GM12878 (cell line): ENCODE measurements at regions not wholly inside any gene's neighbourhood (a gene's known extent, or its start where the extent isn't known, plus 50 kb on each side); places are given as distances from the start of the nearest gene placed in this dataset.

Source experiments
- ATF2 ChIP-seq: IDR thresholded peaks from 2 replicates; pipeline ENCODE4 v1.6.1; 2012; ENCODE audit warnings: low read length, inconsistent platforms
- BACH1 ChIP-seq: fragments of 450-650 bp; IDR thresholded peaks from 2 replicates; pipeline ENCODE4 v1.6.1; 2017; ENCODE audit warnings: mild to moderate bottlenecking, borderline replicate concordance
- BCLAF1 ChIP-seq: fragments of 450-650 bp; IDR thresholded peaks from 2 replicates; pipeline ENCODE4 v1.6.1; 2017; ENCODE audit warnings: antibody characterized with exemption, mild to moderate bottlenecking, moderate library complexity
- BRCA1 ChIP-seq: IDR thresholded peaks from 2 replicates; pipeline ENCODE4 v1.6.1; 2011; ENCODE audit warnings: low read depth, low read length, improper control_type of control experiment
- CHD4 ChIP-seq: fragments of 200-600 bp; sonication (generic); IDR thresholded peaks from 2 replicates; pipeline ENCODE4 v1.6.1; 2016; ENCODE audit warnings: mild to moderate bottlenecking
- EED ChIP-seq: sonication (generic); IDR thresholded peaks from 2 replicates; pipeline ENCODE4 v1.6.1; 2016; ENCODE audit warnings: antibody characterized with exemption, low read depth
- ELK1 ChIP-seq: IDR thresholded peaks from 2 replicates; pipeline ENCODE4 v1.6.1; 2012; ENCODE audit warnings: low read depth, low read length, improper control_type of control experiment
- ESRRA ChIP-seq: IDR thresholded peaks from 2 replicates; pipeline ENCODE4 v1.6.1; 2012; ENCODE audit warnings: mild to moderate bottlenecking, low read length, improper control_type of control experiment
- EZH2 ChIP-seq: IDR thresholded peaks from 2 replicates; pipeline ENCODE4 v1.6.1; 2012; ENCODE audit warnings: low read depth, mild to moderate bottlenecking, control low read depth, inconsistent platforms, low read length, borderline replicate concordance; ENCODE audit not compliant: control insufficient read depth
- GABPA ChIP-seq: IDR thresholded peaks from 2 replicates; pipeline ENCODE4 v1.6.1; 2014; ENCODE audit warnings: antibody characterized with exemption, low read depth, mild to moderate bottlenecking, inconsistent platforms
- HDAC2 ChIP-seq: fragments of 200-600 bp; sonication (generic); IDR thresholded peaks from 2 replicates; pipeline ENCODE4 v1.6.1; 2017
- HDAC6 ChIP-seq: fragments of 200-600 bp; sonication (generic); IDR thresholded peaks from one replicate; pipeline ENCODE4 v1.8.0; 2017; ENCODE audit warnings: antibody characterized with exemption; ENCODE audit not compliant: unreplicated experiment
- HDGF ChIP-seq: fragments of 450-650 bp; IDR thresholded peaks from 2 replicates; pipeline ENCODE4 v1.6.1; 2016; ENCODE audit warnings: antibody characterized with exemption
- HSF1 ChIP-seq: fragments of 150-350 bp; IDR thresholded peaks from 2 replicates; pipeline ENCODE4 v1.6.1; 2014; ENCODE audit warnings: mild to moderate bottlenecking, low read depth, low read length
- KLF5 ChIP-seq: fragments of 450-650 bp; IDR thresholded peaks from 2 replicates; pipeline ENCODE4 v1.6.1; 2014; ENCODE audit warnings: mild to moderate bottlenecking; ENCODE audit not compliant: partially characterized antibody
- LARP7 ChIP-seq: fragments of 450-650 bp; IDR thresholded peaks from 2 replicates; pipeline ENCODE4 v1.6.1; 2017; ENCODE audit warnings: mild to moderate bottlenecking
- MAX ChIP-seq: IDR thresholded peaks from 2 replicates; pipeline ENCODE4 v1.6.1; 2012; ENCODE audit warnings: low read depth, low read length, improper control_type of control experiment
- MEF2B ChIP-seq: fragments of 450-650 bp; IDR thresholded peaks from 2 replicates; pipeline ENCODE4 v1.6.1; 2018; ENCODE audit warnings: mild to moderate bottlenecking, moderate library complexity; ENCODE audit not compliant: partially characterized antibody, poor library complexity, severe bottlenecking
- MTA2 ChIP-seq: fragments of 450-650 bp; IDR thresholded peaks from 2 replicates; pipeline ENCODE4 v1.6.1; 2016; ENCODE audit warnings: low read depth, mild to moderate bottlenecking, moderate library complexity
- NR2C2 ChIP-seq: IDR thresholded peaks from 2 replicates; pipeline ENCODE4 v1.6.1; 2011; ENCODE audit warnings: borderline replicate concordance, low read depth; ENCODE audit not compliant: control insufficient read depth, insufficient read length
- PAX8 ChIP-seq: fragments of 450-650 bp; IDR thresholded peaks from 2 replicates; pipeline ENCODE4 v1.6.1; 2017; ENCODE audit warnings: mild to moderate bottlenecking, moderate library complexity
- POU2F2 ChIP-seq: IDR thresholded peaks from 3 replicates; pipeline ENCODE4 v1.6.1; 2011; ENCODE audit warnings: low read depth, mild to moderate bottlenecking, low read length, borderline replicate concordance
- RELA ChIP-seq: fragments of 450-650 bp; IDR thresholded peaks from 2 replicates; pipeline ENCODE4 v1.8.0; 2014; ENCODE audit warnings: borderline replicate concordance; ENCODE audit not compliant: partially characterized antibody
- SREBF1 ChIP-seq: IDR thresholded peaks from 2 replicates; pipeline ENCODE4 v1.6.1; 2012; ENCODE audit warnings: mild to moderate bottlenecking, low read length
- TAF1 ChIP-seq: IDR thresholded peaks from 2 replicates; pipeline ENCODE4 v1.6.1; 2011; ENCODE audit warnings: mild to moderate bottlenecking, low read depth, low read length, borderline replicate concordance
- ZNF217 ChIP-seq: fragments of 450-650 bp; IDR thresholded peaks from 2 replicates; pipeline ENCODE4 v1.6.1; 2017; ENCODE audit warnings: antibody characterized with exemption, mild to moderate bottlenecking

- TF ChIP-seq HDAC2: no peak
- TF ChIP-seq NR2C2: no peak
- peak; percentile 31 for TF ChIP-seq MEF2B
- no peak for TF ChIP-seq EZH2
- peak; percentile 92 for TF ChIP-seq MTA2
- TF ChIP-seq KLF5: no peak
- peak; percentile 30; the same call in 1 of the 2 replicates for TF ChIP-seq ATF2
- TF ChIP-seq MAX: no peak
- TF ChIP-seq SREBF1: no peak
- no peak for TF ChIP-seq GABPA
- no peak for TF ChIP-seq CHD4
- no peak for TF ChIP-seq HDAC6
- no peak for TF ChIP-seq PAX8
- TF ChIP-seq HDGF: no peak
- no peak for TF ChIP-seq RELA
- no peak for TF ChIP-seq ESRRA
- TF ChIP-seq EED: no peak
- TF ChIP-seq TAF1: no peak
- TF ChIP-seq LARP7: no peak
- no peak for TF ChIP-seq BCLAF1
- TF ChIP-seq HSF1: no peak
- TF ChIP-seq ZNF217: peak; percentile 83; the same call in 1 of the 2 replicates
- TF ChIP-seq BACH1: 0 out of 2 replicates have a peak, but pooled peaks have one; percentile 30
- no peak for TF ChIP-seq POU2F2
- TF ChIP-seq BRCA1: no peak
- TF ChIP-seq ELK1: no peak
These were observed 236.1 kb downstream of the AEBP2 start (continued) for GRCh38 chr12:19675361-19675760.
